ENCODE measurements at regions not wholly inside any gene's neighbourhood (a gene's known extent, or its start where the extent isn't known, plus 50 kb on each side); places are given as distances from the start of the nearest gene placed in this dataset.

DNA sequence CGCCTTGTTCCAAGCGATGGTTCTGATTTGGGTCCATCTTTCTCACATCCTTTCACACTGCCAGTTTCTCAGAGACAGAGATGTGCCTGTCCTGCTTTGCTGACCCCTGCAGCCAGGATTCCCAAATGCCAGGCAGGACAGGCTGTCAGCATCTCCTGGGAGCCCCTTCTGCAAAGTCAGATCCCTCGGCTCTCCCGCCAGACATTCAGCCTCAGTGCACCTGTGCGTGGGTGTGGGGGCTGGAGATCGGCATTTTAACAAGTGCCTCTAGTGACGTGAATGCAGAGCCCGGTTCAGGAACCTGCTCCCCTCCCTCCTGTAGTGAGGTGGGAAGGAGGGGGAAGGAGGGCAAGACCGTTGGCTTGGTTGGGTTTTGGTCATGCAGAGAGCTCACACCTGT is 108.9 kb upstream of the FGF3 start:
- TF ChIP-seq, protein P1, sequence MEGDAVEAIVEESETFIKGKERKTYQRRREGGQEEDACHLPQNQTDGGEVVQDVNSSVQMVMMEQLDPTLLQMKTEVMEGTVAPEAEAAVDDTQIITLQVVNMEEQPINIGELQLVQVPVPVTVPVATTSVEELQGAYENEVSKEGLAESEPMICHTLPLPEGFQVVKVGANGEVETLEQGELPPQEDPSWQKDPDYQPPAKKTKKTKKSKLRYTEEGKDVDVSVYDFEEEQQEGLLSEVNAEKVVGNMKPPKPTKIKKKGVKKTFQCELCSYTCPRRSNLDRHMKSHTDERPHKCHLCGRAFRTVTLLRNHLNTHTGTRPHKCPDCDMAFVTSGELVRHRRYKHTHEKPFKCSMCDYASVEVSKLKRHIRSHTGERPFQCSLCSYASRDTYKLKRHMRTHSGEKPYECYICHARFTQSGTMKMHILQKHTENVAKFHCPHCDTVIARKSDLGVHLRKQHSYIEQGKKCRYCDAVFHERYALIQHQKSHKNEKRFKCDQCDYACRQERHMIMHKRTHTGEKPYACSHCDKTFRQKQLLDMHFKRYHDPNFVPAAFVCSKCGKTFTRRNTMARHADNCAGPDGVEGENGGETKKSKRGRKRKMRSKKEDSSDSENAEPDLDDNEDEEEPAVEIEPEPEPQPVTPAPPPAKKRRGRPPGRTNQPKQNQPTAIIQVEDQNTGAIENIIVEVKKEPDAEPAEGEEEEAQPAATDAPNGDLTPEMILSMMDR (conservative IDR thresholded peaks at IDR 0.05; ENCODE audit: low read depth, low read length): no peak
- no peak for TF ChIP-seq EZH2 (IDR thresholded peaks at IDR 0.05; ENCODE audit: borderline replicate concordance, low read depth, low read length, poor library complexity, severe bottlenecking)

Measured in A673 (cell line).